HEK293 (cell line): ENCODE measurements at regions not wholly inside any gene's neighbourhood (a gene's known extent, or its start where the extent isn't known, plus 50 kb on each side); places are given as distances from the start of the nearest gene placed in this dataset.

Source experiments
- MZF1 ChIP-seq: fragments of 450-650 bp; formaldehyde crosslinking; IDR thresholded peaks from 2 replicates; pipeline ENCODE4 v1.5.1; 2017; ENCODE audit warnings: missing biosample characterization, missing genetic modification characterization, borderline replicate concordance
- SP7 ChIP-seq: fragments of 450-650 bp; formaldehyde crosslinking; IDR thresholded peaks from 2 replicates; pipeline ENCODE4 v1.5.1; 2016; ENCODE audit warnings: missing biosample characterization, missing genetic modification characterization
- ZFP41 ChIP-seq: fragments of 450-650 bp; formaldehyde crosslinking; IDR thresholded peaks from 2 replicates; pipeline ENCODE4 v1.5.1; 2016; ENCODE audit warnings: missing biosample characterization, missing genetic modification characterization, borderline replicate concordance
- ZNF121 ChIP-seq: fragments of 450-650 bp; formaldehyde crosslinking; IDR thresholded peaks from 2 replicates; pipeline ENCODE4 v1.5.1; 2016; ENCODE audit warnings: missing biosample characterization, missing genetic modification characterization
- ZNF214 ChIP-seq: fragments of 450-650 bp; formaldehyde crosslinking; IDR thresholded peaks from 2 replicates; pipeline ENCODE4 v1.5.1; 2017; ENCODE audit warnings: missing biosample characterization, mild to moderate bottlenecking, missing genetic modification characterization, borderline replicate concordance
- TF ChIP-seq, protein P1 (sequence below): fragments of 450-650 bp; formaldehyde crosslinking; IDR thresholded peaks from 2 replicates; pipeline ENCODE4 v1.5.1; 2016; ENCODE audit warnings: missing biosample characterization, missing genetic modification characterization
- TF ChIP-seq, protein P2 (sequence below): fragments of 450-650 bp; formaldehyde crosslinking; IDR thresholded peaks from 2 replicates; pipeline ENCODE4 v1.5.1; 2016; ENCODE audit warnings: missing biosample characterization, missing genetic modification characterization, low read depth
- TF ChIP-seq, protein P3 (sequence below): fragments of 450-650 bp; formaldehyde crosslinking; IDR thresholded peaks from 2 replicates; pipeline ENCODE4 v1.5.1; 2017; ENCODE audit warnings: missing biosample characterization, missing genetic modification characterization
- TF ChIP-seq, protein P4 (sequence below): sonication (generic); formaldehyde crosslinking; IDR thresholded peaks from 2 replicates; pipeline ENCODE4 v1.8.1; 2022; ENCODE audit warnings: mild to moderate bottlenecking, moderate library complexity, missing genetic modification reagents

DNA sequence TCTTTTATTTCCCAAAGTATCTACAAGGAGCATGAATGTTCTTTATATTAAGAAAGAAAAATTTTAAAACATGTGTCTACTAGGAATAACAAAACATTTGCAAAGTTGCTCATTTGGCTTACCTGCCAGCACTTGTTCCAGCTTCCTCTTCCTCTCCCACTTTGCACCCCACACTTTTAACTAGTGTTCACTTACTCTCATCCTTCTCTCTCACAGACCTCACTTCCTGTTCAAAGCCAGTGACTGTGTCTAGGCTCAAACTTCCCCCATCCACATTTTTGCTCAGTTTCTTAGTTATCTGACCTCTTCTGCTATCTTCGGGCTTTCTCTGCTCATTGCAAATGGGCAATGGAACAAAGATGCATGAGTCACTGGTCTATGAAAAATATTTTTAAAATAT, 512.2 kb upstream of the ZNF462 start:
- TF ChIP-seq, protein P1, sequence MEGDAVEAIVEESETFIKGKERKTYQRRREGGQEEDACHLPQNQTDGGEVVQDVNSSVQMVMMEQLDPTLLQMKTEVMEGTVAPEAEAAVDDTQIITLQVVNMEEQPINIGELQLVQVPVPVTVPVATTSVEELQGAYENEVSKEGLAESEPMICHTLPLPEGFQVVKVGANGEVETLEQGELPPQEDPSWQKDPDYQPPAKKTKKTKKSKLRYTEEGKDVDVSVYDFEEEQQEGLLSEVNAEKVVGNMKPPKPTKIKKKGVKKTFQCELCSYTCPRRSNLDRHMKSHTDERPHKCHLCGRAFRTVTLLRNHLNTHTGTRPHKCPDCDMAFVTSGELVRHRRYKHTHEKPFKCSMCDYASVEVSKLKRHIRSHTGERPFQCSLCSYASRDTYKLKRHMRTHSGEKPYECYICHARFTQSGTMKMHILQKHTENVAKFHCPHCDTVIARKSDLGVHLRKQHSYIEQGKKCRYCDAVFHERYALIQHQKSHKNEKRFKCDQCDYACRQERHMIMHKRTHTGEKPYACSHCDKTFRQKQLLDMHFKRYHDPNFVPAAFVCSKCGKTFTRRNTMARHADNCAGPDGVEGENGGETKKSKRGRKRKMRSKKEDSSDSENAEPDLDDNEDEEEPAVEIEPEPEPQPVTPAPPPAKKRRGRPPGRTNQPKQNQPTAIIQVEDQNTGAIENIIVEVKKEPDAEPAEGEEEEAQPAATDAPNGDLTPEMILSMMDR, result no peak
- TF ChIP-seq SP7 (tag by site-specific recombination) (no peak), ZNF121 (tag by site-specific recombination) (no peak), ZNF214 (tag by site-specific recombination) (no peak), ZFP41 (tag by site-specific recombination) (no peak), MZF1 (tag by site-specific recombination) (no peak)
- TF ChIP-seq, protein P2, sequence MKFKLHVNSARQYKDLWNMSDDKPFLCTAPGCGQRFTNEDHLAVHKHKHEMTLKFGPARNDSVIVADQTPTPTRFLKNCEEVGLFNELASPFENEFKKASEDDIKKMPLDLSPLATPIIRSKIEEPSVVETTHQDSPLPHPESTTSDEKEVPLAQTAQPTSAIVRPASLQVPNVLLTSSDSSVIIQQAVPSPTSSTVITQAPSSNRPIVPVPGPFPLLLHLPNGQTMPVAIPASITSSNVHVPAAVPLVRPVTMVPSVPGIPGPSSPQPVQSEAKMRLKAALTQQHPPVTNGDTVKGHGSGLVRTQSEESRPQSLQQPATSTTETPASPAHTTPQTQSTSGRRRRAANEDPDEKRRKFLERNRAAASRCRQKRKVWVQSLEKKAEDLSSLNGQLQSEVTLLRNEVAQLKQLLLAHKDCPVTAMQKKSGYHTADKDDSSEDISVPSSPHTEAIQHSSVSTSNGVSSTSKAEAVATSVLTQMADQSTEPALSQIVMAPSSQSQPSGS (tag by site-specific recombination), result no peak
- TF ChIP-seq, protein P3, sequence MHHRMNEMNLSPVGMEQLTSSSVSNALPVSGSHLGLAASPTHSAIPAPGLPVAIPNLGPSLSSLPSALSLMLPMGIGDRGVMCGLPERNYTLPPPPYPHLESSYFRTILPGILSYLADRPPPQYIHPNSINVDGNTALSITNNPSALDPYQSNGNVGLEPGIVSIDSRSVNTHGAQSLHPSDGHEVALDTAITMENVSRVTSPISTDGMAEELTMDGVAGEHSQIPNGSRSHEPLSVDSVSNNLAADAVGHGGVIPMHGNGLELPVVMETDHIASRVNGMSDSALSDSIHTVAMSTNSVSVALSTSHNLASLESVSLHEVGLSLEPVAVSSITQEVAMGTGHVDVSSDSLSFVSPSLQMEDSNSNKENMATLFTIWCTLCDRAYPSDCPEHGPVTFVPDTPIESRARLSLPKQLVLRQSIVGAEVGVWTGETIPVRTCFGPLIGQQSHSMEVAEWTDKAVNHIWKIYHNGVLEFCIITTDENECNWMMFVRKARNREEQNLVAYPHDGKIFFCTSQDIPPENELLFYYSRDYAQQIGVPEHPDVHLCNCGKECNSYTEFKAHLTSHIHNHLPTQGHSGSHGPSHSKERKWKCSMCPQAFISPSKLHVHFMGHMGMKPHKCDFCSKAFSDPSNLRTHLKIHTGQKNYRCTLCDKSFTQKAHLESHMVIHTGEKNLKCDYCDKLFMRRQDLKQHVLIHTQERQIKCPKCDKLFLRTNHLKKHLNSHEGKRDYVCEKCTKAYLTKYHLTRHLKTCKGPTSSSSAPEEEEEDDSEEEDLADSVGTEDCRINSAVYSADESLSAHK (tag by site-specific recombination), result no peak
- TF ChIP-seq, protein P4, sequence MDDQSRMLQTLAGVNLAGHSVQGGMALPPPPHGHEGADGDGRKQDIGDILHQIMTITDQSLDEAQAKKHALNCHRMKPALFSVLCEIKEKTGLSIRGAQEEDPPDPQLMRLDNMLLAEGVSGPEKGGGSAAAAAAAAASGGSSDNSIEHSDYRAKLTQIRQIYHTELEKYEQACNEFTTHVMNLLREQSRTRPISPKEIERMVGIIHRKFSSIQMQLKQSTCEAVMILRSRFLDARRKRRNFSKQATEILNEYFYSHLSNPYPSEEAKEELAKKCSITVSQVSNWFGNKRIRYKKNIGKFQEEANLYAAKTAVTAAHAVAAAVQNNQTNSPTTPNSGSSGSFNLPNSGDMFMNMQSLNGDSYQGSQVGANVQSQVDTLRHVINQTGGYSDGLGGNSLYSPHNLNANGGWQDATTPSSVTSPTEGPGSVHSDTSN (CRISPR knock-in tag), result no peak
